Mammary epithelial cell (primary cell): ENCODE measurements at regions not wholly inside any gene's neighbourhood (a gene's known extent, or its start where the extent isn't known, plus 50 kb on each side); places are given as distances from the start of the nearest gene placed in this dataset.

Experiments
- CTCF ChIP-seq, 2 donors: IDR thresholded peaks in 1 of 2; conservative IDR thresholded peaks in 1 of 2; 2 replicates each; pipeline ENCODE4 v1.5.1; 2011 to 2012; ENCODE audit warnings: inconsistent platforms in 2 of 2, low read length in 2 of 2, mild to moderate bottlenecking in 2 of 2, control low read depth in 1 of 2, low read depth in 1 of 2; ENCODE audit not compliant: insufficient read depth in 1 of 2; ENCODE audit errors: extremely low read depth in 1 of 2
- EZH2 ChIP-seq: IDR thresholded peaks from 2 replicates; pipeline ENCODE4 v1.6.1; 2012; ENCODE audit warnings: low read length, inconsistent platforms, borderline replicate concordance

GRCh38 chrX:130974323-130974722, 71.3 kb upstream of the ENOX2 start:
- TF ChIP-seq CTCF (conservative IDR thresholded peaks at IDR 0.05 in 1 of 2, IDR thresholded peaks at IDR 0.05 in 1 of 2; ENCODE audit: extremely low read depth in 1 of 2, insufficient read depth in 1 of 2, low read depth in 1 of 2, low read length in 2 of 2) (no peak), EZH2 (no peak)
